RWPE1 (cell line): ENCODE measurements at regions not wholly inside any gene's neighbourhood (a gene's known extent, or its start where the extent isn't known, plus 50 kb on each side); places are given as distances from the start of the nearest gene placed in this dataset.

Experiments
- CTCF ChIA-PET: fragments of 350-600 bp; sonication (Branson Sonifier 250); formaldehyde crosslinking; extraction: SDS; loops from one replicate; lab custom pipeline; 2021; lab: Yijun Ruan, JAX
- POLR2A ChIA-PET: fragments of 400-600 bp; formaldehyde crosslinking; extraction: SDS; loops from one replicate; lab custom pipeline; 2020; ENCODE audit warnings: antibody characterized with exemption; ENCODE audit not compliant: low non-redundant PET; lab: Yijun Ruan, JAX
- DNase-seq: peaks from one replicate; pipeline ENCODE4 v3.0.0; 2012; ENCODE audit warnings: low spot score
- H3K27ac ChIP-seq: fragments of 450-650 bp; 2 replicates; pipeline ENCODE4 v1.5.1; 2017
- CTCF ChIP-seq: fragments of 450-650 bp; conservative IDR thresholded peaks from 2 replicates; pipeline ENCODE4 v1.5.1; 2017; ENCODE audit warnings: low read depth, mild to moderate bottlenecking

GRCh38 chr5:88364991-88365390 lies 96.3 kb upstream of the TMEM161B start:
- ChIA-PET POLR2A (no interaction called here), CTCF (interaction anchor here (0.7 kb wide), 1 partner anchor 121 kb away, joined by 3 read pairs; no protein-coding TSS in a partner anchor)
- H3K27ac ChIP-seq = no peak overlapping the region
- no peak for DNase-seq
- no peak for TF ChIP-seq CTCF

GRCh38 chr5:88355490-88356050 lies 86.9 kb upstream of the TMEM161B start:
- no peak for DNase-seq
- TF ChIP-seq CTCF = no peak
- ChIA-PET CTCF (no interaction called here), POLR2A (no interaction called here)
- H3K27ac ChIP-seq = no peak overlapping the region

GRCh38 chr5:88325868-88326267 lies 57.2 kb upstream of the TMEM161B start:
- TF ChIP-seq CTCF = no peak
- ChIA-PET POLR2A (no interaction called here), CTCF (no interaction called here)
- no peak overlapping the region for H3K27ac ChIP-seq
- DNase-seq = no peak

- no peak overlapping the region for H3K27ac ChIP-seq
- DNase-seq = no peak
- ChIA-PET POLR2A (no interaction called here), CTCF (no interaction called here)
- TF ChIP-seq CTCF = no peak
Measured at GRCh38 chr5:88322785-88323184, 54.1 kb upstream of the TMEM161B start.
